LNCaP clone FGC (cell line): ENCODE measurements at regions not wholly inside any gene's neighbourhood (a gene's known extent, or its start where the extent isn't known, plus 50 kb on each side); places are given as distances from the start of the nearest gene placed in this dataset.
A peak's percentile ranks its signal among the peaks of the same experiment; 100 is the strongest.

Experiments
- DNase-seq: peaks from one replicate; pipeline ENCODE4 v3.0.0-alpha.2; 2011; ENCODE audit warnings: low read depth
- H3K4me3 ChIP-seq: 2 replicates; pipeline ENCODE4 v1.5.1; 2011; ENCODE audit warnings: mild to moderate bottlenecking, low read depth, low read length, control low read depth
- CTCF ChIP-seq: IDR thresholded peaks from 2 replicates; pipeline ENCODE4 v1.5.1; 2012; ENCODE audit warnings: mild to moderate bottlenecking; ENCODE audit not compliant: control insufficient read depth, insufficient read depth; ENCODE audit errors: extremely low read depth

GRCh38 chr14:65949711-65950516, 536.3 kb upstream of the CCDC196 start:
- DNase-seq: peak; percentile 28
- no peak overlapping the region for H3K4me3 ChIP-seq
- TF ChIP-seq CTCF: no peak

- no peak for DNase-seq
- no peak overlapping the region for H3K4me3 ChIP-seq
- TF ChIP-seq CTCF: no peak
These were observed 531.2 kb upstream of the CCDC196 start for GRCh38 chr14:65954942-65955341.

GRCh38 chr14:65957631-65958205, 528.5 kb upstream of the CCDC196 start:
- DNase-seq: no peak
- no peak for TF ChIP-seq CTCF
- H3K4me3 ChIP-seq: no peak overlapping the region

- H3K4me3 ChIP-seq: no peak overlapping the region
- no peak for DNase-seq
- peak; percentile 49 for TF ChIP-seq CTCF
These were observed 527.3 kb upstream of the CCDC196 start for GRCh38 chr14:65958664-65959562.

DNA sequence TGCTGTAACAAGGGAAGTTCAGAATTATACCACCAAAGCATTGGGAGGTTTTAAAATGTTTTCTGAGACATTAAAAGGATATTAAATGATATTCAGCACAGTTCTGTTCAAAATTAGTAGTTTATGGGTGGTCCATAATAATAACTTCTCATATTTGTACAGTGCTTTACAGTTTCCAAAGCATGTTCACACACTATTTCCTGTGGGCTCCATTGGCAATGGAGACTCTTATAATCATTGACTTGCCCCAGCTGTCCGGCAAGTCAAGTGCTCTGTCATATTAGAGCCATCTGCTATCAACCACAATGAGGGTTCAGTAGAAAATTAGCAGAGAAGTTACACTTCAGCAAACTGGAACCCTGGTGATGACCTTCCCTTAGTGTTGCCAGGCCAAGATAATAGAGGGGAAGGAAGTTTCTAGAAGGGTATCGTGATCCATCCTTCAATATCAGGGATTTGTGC, 526.6 kb upstream of the CCDC196 start:
- H3K4me3 ChIP-seq: no peak overlapping the region
- TF ChIP-seq CTCF: no peak
- no peak for DNase-seq

- peak; percentile 82 for TF ChIP-seq CTCF
- H3K4me3 ChIP-seq: no peak overlapping the region
- no peak for DNase-seq
These were observed 525.2 kb upstream of the CCDC196 start for GRCh38 chr14:65961004-65961403.
